GM08714 (cell line): ENCODE measurements at regions not wholly inside any gene's neighbourhood (a gene's known extent, or its start where the extent isn't known, plus 50 kb on each side); places are given as distances from the start of the nearest gene placed in this dataset.
A peak's percentile ranks its signal among the peaks of the same experiment; 100 is the strongest.
"Not testable (repeated sequence)": the region's sequence is repeated elsewhere in the genome, so short reads cannot be mapped to it uniquely, and the experiment has no call there.

Source experiments
- H3K4me3 ChIP-seq: fragments of 200-500 bp; sonication (Bioruptor generic); 2 replicates; pipeline ENCODE4 v1.5.1; 2014; ENCODE audit warnings: mild to moderate bottlenecking, low read length, inconsistent platforms
- ZNF274 ChIP-seq: IDR thresholded peaks from 2 replicates; pipeline ENCODE4 v1.6.1; 2012; ENCODE audit warnings: mild to moderate bottlenecking, low read depth, low read length

DNA sequence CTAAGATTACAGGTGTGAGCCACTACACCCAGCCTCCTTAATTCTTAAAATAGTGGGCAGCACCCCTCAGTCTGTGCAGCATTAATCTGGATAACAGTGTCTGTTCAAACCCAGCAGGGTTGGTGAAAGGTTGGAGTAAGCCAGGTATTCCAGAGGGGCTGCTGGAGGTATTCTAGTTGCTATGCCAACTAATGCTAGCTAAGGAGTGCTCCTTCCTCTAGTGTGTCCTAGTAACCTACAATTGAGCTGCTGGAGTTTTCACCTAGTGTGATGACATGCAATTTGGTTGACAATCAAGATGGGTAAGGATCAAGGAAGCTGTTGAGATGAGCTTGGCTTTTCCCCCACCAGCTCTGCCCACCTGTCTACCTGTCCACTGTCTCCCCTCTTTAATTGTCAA lies 100.2 kb upstream of the IPO9 start:
- TF ChIP-seq ZNF274: no peak
- H3K4me3 ChIP-seq: no peak overlapping the region

DNA sequence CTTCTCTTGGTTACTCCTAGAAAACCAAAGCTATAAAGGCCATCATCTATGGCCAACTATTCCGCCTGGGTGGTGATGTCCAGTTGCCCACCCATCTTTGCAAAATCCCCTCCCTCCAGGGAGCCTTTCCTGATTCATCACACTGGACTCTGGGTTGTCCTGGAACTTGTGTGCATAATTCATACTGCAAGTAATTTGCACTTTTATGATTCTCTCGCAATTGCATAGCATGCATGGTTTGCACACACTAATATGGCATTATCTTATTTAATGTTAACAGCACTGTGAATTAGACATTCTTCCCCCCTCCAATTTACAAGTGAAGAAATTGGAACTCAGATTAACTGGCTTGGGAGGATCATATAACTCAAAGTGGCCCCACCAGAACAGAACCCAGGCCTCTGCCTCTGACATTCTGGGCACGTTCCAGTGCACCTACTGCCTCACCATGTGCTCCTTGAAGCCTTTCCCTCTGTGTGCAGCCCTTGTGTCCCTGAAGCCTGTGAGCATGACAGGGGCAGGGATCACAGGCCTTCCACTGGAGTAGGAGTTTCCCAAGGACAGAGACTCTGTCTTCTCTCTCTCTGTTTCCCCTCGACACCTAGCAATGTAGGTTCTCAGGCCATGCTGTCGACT lies 98.9 kb upstream of the IPO9 start:
- TF ChIP-seq ZNF274: no peak
- H3K4me3 ChIP-seq: no peak overlapping the region

GRCh38 chr1:201730611-201731010 lies 98.3 kb upstream of the IPO9 start:
- no peak overlapping the region for H3K4me3 ChIP-seq
- TF ChIP-seq ZNF274: no peak

DNA sequence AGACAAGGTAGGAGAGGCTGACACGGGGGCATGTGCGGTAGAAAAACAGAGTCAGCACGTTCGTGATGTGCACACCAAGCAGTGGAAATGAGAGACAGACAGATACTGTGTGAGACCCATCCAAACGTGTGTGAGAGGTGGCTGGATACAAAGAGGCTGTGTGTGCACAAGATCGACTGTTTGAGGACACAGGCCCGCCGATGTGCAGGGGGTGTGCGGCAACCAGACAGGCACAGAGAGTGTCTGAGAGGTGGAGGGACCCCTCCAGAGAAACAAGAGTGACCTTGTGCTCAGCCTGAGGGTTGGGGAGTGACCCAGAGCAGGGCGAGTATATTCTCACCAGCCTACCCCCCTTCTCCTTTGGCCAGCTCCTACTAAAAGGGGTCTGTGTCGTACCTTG lies 97.8 kb upstream of the IPO9 start:
- no peak overlapping the region for H3K4me3 ChIP-seq
- no peak for TF ChIP-seq ZNF274

DNA sequence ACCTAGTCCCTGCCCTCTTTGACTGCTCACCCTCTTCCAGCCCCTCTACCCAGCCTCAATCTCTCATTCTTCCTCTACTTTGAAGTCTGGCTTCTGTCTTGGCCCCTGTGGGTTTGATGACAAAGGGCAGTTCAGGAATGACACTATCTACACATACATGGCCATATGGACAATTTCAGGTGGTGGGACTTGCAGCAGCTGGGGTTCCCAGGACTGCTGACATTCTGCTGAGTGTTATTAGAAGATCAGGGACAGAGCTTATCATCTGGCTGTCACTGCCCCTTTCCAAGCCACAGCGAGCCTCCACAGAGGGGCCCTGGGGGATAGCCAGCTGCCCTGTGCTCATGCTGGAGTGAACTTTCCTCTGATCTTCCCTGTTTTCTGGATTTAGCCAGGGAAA lies 97.4 kb upstream of the IPO9 start:
- no peak for TF ChIP-seq ZNF274
- no peak overlapping the region for H3K4me3 ChIP-seq

DNA sequence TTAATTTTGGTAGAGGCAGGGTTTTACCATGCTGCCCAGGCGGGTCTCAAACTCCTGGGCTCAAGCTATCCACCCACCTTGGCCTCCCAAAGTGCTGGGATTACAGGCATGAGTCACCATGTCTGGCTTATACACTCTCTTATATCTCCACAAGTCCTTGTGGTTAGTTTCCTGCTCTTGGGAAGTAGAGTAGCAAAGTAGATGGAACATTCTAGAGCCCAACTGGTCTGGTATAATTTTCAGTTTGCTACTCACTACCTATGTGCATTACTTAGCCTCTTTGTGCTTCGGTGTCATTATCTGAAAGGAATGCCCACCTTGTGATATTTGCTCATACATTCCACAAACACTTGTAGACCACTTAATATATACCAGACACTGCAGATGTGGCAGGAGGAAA lies 96.6 kb upstream of the IPO9 start:
- H3K4me3 ChIP-seq: no peak overlapping the region
- TF ChIP-seq ZNF274: no peak

GRCh38 chr1:201734221-201734620 lies 94.7 kb upstream of the IPO9 start:
- H3K4me3 ChIP-seq: not testable (repeated sequence)

GRCh38 chr1:201734786-201735185 lies 94.2 kb upstream of the IPO9 start:
- TF ChIP-seq ZNF274: no peak
- H3K4me3 ChIP-seq: no peak overlapping the region

GRCh38 chr1:201736707-201737320 lies 92.1 kb upstream of the IPO9 start:
- no peak overlapping the region for H3K4me3 ChIP-seq
- TF ChIP-seq ZNF274: no peak

DNA sequence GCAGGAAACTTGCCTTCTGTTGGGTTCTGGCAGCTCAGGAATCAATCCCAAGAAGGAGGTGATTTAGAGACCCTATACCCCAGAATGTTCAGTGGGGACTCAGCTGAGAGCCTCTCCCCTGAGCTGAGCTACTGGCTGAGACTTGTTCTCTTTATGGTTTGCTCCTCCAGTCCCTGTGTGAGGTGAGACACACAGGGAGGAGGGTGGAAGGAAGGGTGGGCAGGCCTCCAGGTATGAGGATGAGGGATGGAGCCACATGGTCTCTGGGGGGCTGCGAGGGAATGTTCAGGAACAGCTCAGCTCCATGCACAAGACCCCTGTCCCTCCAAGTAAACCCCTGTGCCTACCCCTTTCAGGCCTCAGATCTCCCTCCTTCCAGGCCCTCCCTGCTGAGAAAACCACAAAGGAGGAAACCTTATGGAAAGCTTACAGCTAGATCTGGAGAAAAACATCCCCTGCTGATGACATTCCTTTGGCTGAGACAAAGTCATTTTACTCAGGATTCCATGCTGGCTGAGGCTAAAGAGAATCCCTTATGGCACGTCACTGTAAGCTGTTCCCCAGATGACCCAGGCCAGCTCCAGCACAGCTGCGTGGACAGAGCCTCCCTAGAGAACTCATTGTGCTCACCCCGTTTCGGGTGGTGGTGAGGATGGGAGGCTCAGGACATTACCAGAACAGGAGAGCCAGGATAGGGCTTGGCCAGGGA lies 91.5 kb upstream of the IPO9 start:
- H3K4me3 ChIP-seq: no peak overlapping the region
- TF ChIP-seq ZNF274: no peak

DNA sequence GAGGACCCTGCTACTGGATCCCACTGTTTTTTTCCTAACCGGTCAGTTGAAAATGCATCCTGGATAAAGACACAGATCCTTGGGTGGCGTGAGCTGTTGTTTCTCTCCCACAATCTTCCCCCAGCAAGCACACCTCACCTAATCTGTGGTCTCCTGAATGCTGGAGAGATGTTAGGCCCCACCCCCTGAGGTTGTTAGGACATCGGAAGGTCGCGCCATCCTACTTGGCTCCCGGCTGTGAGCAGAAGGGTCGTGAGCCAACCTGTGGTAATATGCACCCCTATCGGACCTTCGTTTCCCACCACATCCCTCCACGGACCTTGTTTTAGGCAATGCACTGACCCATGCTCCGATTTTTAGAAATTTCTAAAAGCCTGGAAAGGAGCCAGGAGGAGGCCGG lies 89.9 kb upstream of the IPO9 start:
- TF ChIP-seq ZNF274: no peak
- H3K4me3 ChIP-seq: no peak overlapping the region

DNA sequence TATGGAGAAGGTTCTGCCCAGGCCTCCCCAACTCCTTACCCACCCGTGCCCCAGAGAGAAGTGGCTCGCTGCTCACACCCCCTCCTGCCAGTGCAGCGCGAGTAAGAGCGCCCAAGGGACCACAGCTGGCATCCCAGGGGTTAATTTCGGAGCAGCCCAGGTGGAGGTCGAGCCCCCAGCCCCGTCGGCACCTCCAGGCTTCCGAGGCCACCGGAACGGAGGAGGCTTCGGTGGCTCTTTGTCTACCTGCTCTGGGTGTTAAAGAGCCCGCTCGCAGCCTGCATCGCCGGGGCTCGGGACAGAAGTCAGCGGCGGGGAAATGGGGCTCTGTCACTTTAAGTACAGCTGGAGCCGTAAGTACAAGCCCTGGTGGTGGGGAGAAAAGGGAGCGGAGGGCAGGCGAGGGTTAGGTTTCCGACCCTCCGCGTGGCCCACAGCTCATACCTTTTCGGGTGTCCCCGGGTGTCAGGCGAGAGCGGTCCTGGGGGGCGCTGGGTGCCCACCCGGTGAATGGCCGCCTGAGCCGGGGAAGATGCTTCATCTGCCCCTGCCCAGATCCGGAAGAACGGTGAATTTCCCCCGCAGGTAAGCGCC lies 89.4 kb upstream of the IPO9 start:
- peak overlapping the region; percentile 21; the same call in 1 of the 2 replicates for H3K4me3 ChIP-seq
- TF ChIP-seq ZNF274: no peak

- peak overlapping the region; percentile 21; the same call in 1 of the 2 replicates for H3K4me3 ChIP-seq
- no peak for TF ChIP-seq ZNF274
These were observed 88.8 kb upstream of the IPO9 start for GRCh38 chr1:201740086-201740541.

GRCh38 chr1:201740670-201741111 lies 88.3 kb upstream of the IPO9 start:
- no peak overlapping the region for H3K4me3 ChIP-seq

More at GRCh38 chr1:201740670-201741111, 88.3 kb upstream of the IPO9 start:
- TF ChIP-seq ZNF274: no peak
